GM10266 (cell line): ENCODE measurements at regions not wholly inside any gene's neighbourhood (a gene's known extent, or its start where the extent isn't known, plus 50 kb on each side); places are given as distances from the start of the nearest gene placed in this dataset.

Source experiments
- DNase-seq: peaks from one replicate; pipeline ENCODE4 v3.0.0; 2012; ENCODE audit errors: extremely low spot score
- TF ChIP-seq, protein P1 (sequence below): IDR thresholded peaks from 2 replicates; pipeline ENCODE4 v1.5.1; 2012; ENCODE audit warnings: mild to moderate bottlenecking, low read depth; ENCODE audit not compliant: control insufficient read depth, insufficient read depth; ENCODE audit errors: missing control alignments

DNA sequence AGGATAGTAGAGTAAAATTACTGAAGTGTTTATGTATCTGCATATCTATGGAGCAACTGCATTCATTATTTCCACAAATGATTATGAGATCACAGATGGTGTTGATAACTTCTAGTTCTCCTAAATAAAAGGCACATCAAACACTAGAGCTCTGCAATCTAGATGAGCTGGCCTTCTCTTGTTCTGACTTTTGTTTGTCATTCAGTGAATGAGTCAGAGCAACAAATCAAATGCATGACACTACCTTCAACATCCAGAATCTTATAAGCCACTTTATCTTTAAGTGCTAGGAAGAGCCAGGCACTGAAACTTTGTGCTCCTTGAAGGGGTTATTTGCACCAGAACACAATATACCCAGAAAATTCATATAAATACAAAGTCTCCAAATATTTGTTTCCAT is 456.0 kb downstream of the PCDH17 start:
- DNase-seq, result no peak
- TF ChIP-seq, protein P1, sequence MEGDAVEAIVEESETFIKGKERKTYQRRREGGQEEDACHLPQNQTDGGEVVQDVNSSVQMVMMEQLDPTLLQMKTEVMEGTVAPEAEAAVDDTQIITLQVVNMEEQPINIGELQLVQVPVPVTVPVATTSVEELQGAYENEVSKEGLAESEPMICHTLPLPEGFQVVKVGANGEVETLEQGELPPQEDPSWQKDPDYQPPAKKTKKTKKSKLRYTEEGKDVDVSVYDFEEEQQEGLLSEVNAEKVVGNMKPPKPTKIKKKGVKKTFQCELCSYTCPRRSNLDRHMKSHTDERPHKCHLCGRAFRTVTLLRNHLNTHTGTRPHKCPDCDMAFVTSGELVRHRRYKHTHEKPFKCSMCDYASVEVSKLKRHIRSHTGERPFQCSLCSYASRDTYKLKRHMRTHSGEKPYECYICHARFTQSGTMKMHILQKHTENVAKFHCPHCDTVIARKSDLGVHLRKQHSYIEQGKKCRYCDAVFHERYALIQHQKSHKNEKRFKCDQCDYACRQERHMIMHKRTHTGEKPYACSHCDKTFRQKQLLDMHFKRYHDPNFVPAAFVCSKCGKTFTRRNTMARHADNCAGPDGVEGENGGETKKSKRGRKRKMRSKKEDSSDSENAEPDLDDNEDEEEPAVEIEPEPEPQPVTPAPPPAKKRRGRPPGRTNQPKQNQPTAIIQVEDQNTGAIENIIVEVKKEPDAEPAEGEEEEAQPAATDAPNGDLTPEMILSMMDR, result no peak

- no peak for DNase-seq
- TF ChIP-seq, protein P1, result no peak
These were observed 461.9 kb downstream of the PCDH17 start for GRCh38 chr13:58093394-58093793.

GRCh38 chr13:58097831-58098230 is 466.3 kb downstream of the PCDH17 start:
- TF ChIP-seq, protein P1, result no peak
- DNase-seq, result no peak

DNA sequence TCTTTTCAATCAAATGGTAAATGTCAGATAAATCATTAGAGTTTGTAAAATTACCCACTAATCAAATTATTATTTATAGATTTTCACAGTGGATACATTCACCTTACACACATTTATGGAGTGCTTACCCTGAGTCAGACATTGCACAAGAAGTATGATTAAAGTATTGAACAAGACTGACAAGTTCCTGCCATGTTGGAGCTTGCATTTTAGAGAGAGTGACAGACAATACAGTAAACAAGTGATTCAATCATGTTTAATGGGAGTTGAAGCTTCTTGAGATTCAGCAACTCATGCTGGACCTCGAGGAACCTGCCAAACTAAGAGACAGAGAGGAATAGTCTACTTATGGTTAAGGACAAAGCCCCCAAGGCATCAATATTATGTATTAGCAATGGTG is 487.8 kb downstream of the PCDH17 start:
- no peak for DNase-seq
- TF ChIP-seq, protein P1, result no peak

DNA sequence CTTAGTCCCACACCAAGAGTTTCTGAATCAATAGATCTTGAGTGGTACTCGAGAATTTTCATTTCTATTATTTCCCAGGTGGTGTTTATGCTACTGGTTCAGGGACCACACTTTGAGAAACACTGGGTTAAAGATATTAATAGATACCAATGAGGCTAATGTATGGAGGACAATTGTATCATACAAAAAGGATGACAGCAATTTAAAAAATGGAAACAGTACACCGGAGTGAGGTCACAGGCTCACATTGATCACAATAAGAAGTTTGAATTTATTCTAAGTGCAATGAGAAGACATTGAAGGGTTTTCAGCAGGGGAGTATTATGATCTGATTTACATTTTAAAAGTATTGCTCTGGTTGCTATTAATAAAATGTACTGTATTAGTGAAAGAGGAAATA is 488.3 kb downstream of the PCDH17 start:
- TF ChIP-seq, protein P1, result no peak

GRCh38 chr13:58126496-58126895 is 495.0 kb downstream of the PCDH17 start:
- TF ChIP-seq, protein P1, result no peak
- no peak for DNase-seq

More for the DNA sequence above, 488.3 kb downstream of the PCDH17 start:
- no peak for DNase-seq

GRCh38 chr13:58134012-58134411 is 502.5 kb downstream of the PCDH17 start:
- no peak for DNase-seq
- TF ChIP-seq, protein P1, result no peak
